BLaER1 (cell line): ENCODE measurements at regions not wholly inside any gene's neighbourhood (a gene's known extent, or its start where the extent isn't known, plus 50 kb on each side); places are given as distances from the start of the nearest gene placed in this dataset.

Source experiments
- H3K27ac ChIP-seq: shearing (Covaris generic); formaldehyde crosslinking; 2 replicates; pipeline ENCODE4 v1.8.1; 2022
- H3K27me3 ChIP-seq: shearing (Covaris generic); formaldehyde crosslinking; 2 replicates; pipeline ENCODE4 v1.8.1; 2022
- H3K36me3 ChIP-seq: shearing (Covaris generic); formaldehyde crosslinking; 2 replicates; pipeline ENCODE4 v1.8.1; 2022
- H3K4me1 ChIP-seq: shearing (Covaris generic); formaldehyde crosslinking; 2 replicates; pipeline ENCODE4 v1.8.1; 2022
- H3K4me2 ChIP-seq: shearing (Covaris generic); formaldehyde crosslinking; 2 replicates; pipeline ENCODE4 v1.8.1; 2022
- H3K4me3 ChIP-seq: shearing (Covaris generic); formaldehyde crosslinking; 2 replicates; pipeline ENCODE4 v1.8.1; 2022
- H3K9ac ChIP-seq: shearing (Covaris generic); formaldehyde crosslinking; 2 replicates; pipeline ENCODE4 v1.8.1; 2022
- H3K9me3 ChIP-seq: shearing (Covaris generic); formaldehyde crosslinking; 2 replicates; pipeline ENCODE4 v1.8.1; 2022
- H4K20me1 ChIP-seq: shearing (Covaris generic); formaldehyde crosslinking; 2 replicates; pipeline ENCODE4 v1.8.1; 2022
- Cebpa-rat ChIP-seq: shearing (Covaris generic); IDR thresholded peaks from 2 replicates; pipeline ENCODE4 v1.8.1; 2022

- H3K4me1 ChIP-seq: no peaks in the 10 kb centered on the region
- H3K27ac ChIP-seq: no peak overlapping the region
- H3K36me3 ChIP-seq: no peaks in the 10 kb centered on the region
- no peaks in the 10 kb centered on the region for H3K27me3 ChIP-seq
- no peaks in the 10 kb centered on the region for H3K9me3 ChIP-seq
- no peak overlapping the region for H3K9ac ChIP-seq
- no peak for TF ChIP-seq Cebpa-rat
- no peak overlapping the region for H3K4me3 ChIP-seq
- no peak overlapping the region for H3K4me2 ChIP-seq
- H4K20me1 ChIP-seq: no peaks in the 10 kb centered on the region
Measured at GRCh38 chr6:140609956-140610355, 1235.5 kb upstream of the CITED2 start.

GRCh38 chr6:140609321-140609720, 1234.9 kb upstream of the CITED2 start:
- Histone ChIP-seq H3K4me2 (no peak overlapping the region), H3K9ac (no peak overlapping the region), H3K27me3 (no peaks in the 10 kb centered on the region), H3K27ac (no peak overlapping the region), H3K9me3 (no peaks in the 10 kb centered on the region), H3K4me1 (no peaks in the 10 kb centered on the region), H4K20me1 (no peaks in the 10 kb centered on the region), H3K36me3 (no peaks in the 10 kb centered on the region), H3K4me3 (no peak overlapping the region)
- TF ChIP-seq Cebpa-rat: no peak

- Histone ChIP-seq H3K36me3 (no peaks in the 10 kb centered on the region), H3K27ac (no peak overlapping the region), H3K4me3 (no peak overlapping the region), H3K4me2 (no peak overlapping the region), H3K9ac (no peak overlapping the region), H3K27me3 (no peaks in the 10 kb centered on the region), H3K9me3 (no peaks in the 10 kb centered on the region), H3K4me1 (no peaks in the 10 kb centered on the region), H4K20me1 (no peaks in the 10 kb centered on the region)
- no peak for TF ChIP-seq Cebpa-rat
Measured at GRCh38 chr6:140604786-140605185, 1230.3 kb upstream of the CITED2 start.

GRCh38 chr6:140602431-140603248, 1228.2 kb upstream of the CITED2 start:
- no peak overlapping the region for H3K9ac ChIP-seq
- TF ChIP-seq Cebpa-rat: no peak
- no peak overlapping the region for H3K4me2 ChIP-seq
- no peaks in the 10 kb centered on the region for H3K4me1 ChIP-seq
- H3K27me3 ChIP-seq: no peaks in the 10 kb centered on the region
- no peaks in the 10 kb centered on the region for H4K20me1 ChIP-seq
- no peak overlapping the region for H3K27ac ChIP-seq
- no peak overlapping the region for H3K4me3 ChIP-seq
- no peaks in the 10 kb centered on the region for H3K36me3 ChIP-seq
- H3K9me3 ChIP-seq: no peaks in the 10 kb centered on the region

GRCh38 chr6:140601021-140601808, 1226.8 kb upstream of the CITED2 start:
- Histone ChIP-seq H3K9me3 (no peaks in the 10 kb centered on the region), H3K27me3 (no peaks in the 10 kb centered on the region), H3K27ac (no peak overlapping the region), H4K20me1 (no peaks in the 10 kb centered on the region), H3K4me2 (no peak overlapping the region), H3K4me1 (no peaks in the 10 kb centered on the region), H3K36me3 (no peaks in the 10 kb centered on the region), H3K9ac (no peak overlapping the region), H3K4me3 (no peak overlapping the region)
- no peak for TF ChIP-seq Cebpa-rat

- Histone ChIP-seq H3K27me3 (no peaks in the 10 kb centered on the region), H4K20me1 (no peaks in the 10 kb centered on the region), H3K27ac (no peak overlapping the region), H3K36me3 (no peaks in the 10 kb centered on the region), H3K4me3 (no peak overlapping the region), H3K9me3 (no peaks in the 10 kb centered on the region), H3K4me1 (no peaks in the 10 kb centered on the region), H3K9ac (no peak overlapping the region), H3K4me2 (no peak overlapping the region)
- TF ChIP-seq Cebpa-rat: no peak
Measured at GRCh38 chr6:140599916-140600315, 1225.5 kb upstream of the CITED2 start.

- no peaks in the 10 kb centered on the region for H3K36me3 ChIP-seq
- H3K9ac ChIP-seq: no peak overlapping the region
- no peaks in the 10 kb centered on the region for H3K27me3 ChIP-seq
Measured at GRCh38 chr6:140597181-140597580, 1222.7 kb upstream of the CITED2 start.

GRCh38 chr6:140594806-140595128, 1220.3 kb upstream of the CITED2 start:
- Histone ChIP-seq H3K9ac (no peak overlapping the region), H3K27me3 (no peaks in the 10 kb centered on the region), H3K4me1 (no peaks in the 10 kb centered on the region), H3K9me3 (peaks cover 13% of the 10 kb centered on the region; the same call in 1 of the 2 replicates), H3K27ac (no peak overlapping the region), H3K4me3 (no peak overlapping the region), H3K36me3 (no peaks in the 10 kb centered on the region), H4K20me1 (no peaks in the 10 kb centered on the region), H3K4me2 (no peak overlapping the region)
- TF ChIP-seq Cebpa-rat: no peak

More at GRCh38 chr6:140597181-140597580, 1222.7 kb upstream of the CITED2 start:
- TF ChIP-seq Cebpa-rat: no peak
- Histone ChIP-seq H3K4me2 (no peak overlapping the region), H3K4me3 (no peak overlapping the region), H3K27ac (no peak overlapping the region), H3K4me1 (no peaks in the 10 kb centered on the region), H4K20me1 (no peaks in the 10 kb centered on the region), H3K9me3 (peaks cover 13% of the 10 kb centered on the region; the same call in 1 of the 2 replicates)

GRCh38 chr6:140592877-140593276, 1218.4 kb upstream of the CITED2 start:
- no peaks in the 10 kb centered on the region for H3K27me3 ChIP-seq
- H3K36me3 ChIP-seq: no peaks in the 10 kb centered on the region
- H4K20me1 ChIP-seq: no peaks in the 10 kb centered on the region
- H3K27ac ChIP-seq: no peak overlapping the region
- H3K4me1 ChIP-seq: no peaks in the 10 kb centered on the region
- TF ChIP-seq Cebpa-rat: no peak
- H3K9me3 ChIP-seq: peaks cover 13% of the 10 kb centered on the region; the same call in 1 of the 2 replicates
- H3K4me2 ChIP-seq: no peak overlapping the region
- H3K4me3 ChIP-seq: no peak overlapping the region
- H3K9ac ChIP-seq: no peak overlapping the region

GRCh38 chr6:140590641-140591040, 1216.2 kb upstream of the CITED2 start:
- Histone ChIP-seq H3K9me3 (peaks cover 13% of the 10 kb centered on the region; the same call in 1 of the 2 replicates), H3K9ac (no peak overlapping the region), H3K4me2 (no peak overlapping the region), H3K4me1 (no peaks in the 10 kb centered on the region), H4K20me1 (no peaks in the 10 kb centered on the region), H3K4me3 (no peak overlapping the region), H3K36me3 (no peaks in the 10 kb centered on the region), H3K27me3 (no peaks in the 10 kb centered on the region), H3K27ac (no peak overlapping the region)
- TF ChIP-seq Cebpa-rat: no peak
